GM19043 (cell line): ENCODE measurements at regions not wholly inside any gene's neighbourhood (a gene's known extent, or its start where the extent isn't known, plus 50 kb on each side); places are given as distances from the start of the nearest gene placed in this dataset.
"Not testable (repeated sequence)": the region's sequence is repeated elsewhere in the genome, so short reads cannot be mapped to it uniquely, and the experiment has no call there.

ENCODE experiments used
- ATAC-seq: cut with Tn5 transposase; IDR thresholded peaks from one replicate; pipeline ENCODE4 v1.9.1; 2021; ENCODE audit warnings: low read depth; ENCODE audit not compliant: unreplicated experiment

DNA sequence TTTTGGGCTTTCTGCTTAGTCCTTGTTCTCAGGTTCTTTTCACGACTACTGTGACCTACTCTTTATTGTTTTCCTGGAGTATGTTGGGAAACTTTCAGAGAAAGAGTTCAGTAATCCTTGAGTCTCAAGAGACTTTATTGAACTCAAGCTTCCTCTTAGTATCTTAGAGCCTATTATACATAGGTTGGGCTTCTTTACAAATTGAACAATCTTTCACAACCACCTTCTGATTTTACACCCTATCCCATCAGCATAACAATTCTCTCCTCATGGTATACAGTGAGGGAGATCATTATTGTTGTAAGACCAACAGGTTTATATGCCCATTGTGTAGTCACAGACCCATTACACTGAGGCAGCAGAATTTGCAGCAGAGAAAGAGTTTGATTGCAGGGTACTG lies 193.2 kb upstream of the IGF1 start:
- ATAC-seq = no peak

- not testable (repeated sequence) for ATAC-seq
Observed at GRCh38 chr12:102672212-102672611, 191.8 kb upstream of the IGF1 start.

DNA sequence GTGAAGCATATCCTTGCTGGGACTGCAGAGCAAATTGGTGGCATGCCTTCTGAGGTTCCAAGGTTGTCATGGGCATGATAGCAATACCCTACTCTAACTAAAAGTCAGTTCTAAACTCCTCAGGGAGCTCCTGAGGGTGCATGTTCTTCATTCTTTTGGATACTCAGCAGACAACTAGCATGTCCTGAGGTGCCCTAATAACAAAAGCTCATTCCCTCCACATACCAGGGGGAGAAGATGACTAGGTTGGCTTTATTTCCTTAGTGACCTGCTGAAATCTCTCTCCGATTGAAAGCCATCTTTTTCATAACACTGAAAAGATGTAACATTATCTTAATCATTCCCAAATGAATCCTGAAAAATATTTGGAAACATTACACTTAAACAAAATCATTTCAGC lies 188.7 kb upstream of the IGF1 start:
- no peak for ATAC-seq

DNA sequence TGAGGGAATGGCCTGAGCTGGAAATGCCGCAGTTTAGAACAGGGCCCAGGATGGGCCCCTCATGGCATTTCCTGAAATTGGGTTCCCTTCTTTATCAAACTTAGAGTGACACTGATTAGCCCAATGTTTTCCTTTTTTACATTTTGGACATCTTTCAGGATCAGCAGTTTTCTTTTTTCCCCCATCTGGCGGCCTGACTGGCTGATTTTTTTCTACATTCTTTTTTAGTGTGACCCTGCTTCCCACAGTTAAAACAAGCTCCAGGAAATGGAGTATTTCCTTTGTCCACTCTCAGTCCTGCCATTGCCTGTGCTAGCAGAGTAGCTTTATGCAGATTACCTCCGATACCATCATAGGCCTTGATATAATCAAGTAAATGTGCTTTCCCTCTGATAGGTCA lies 185.8 kb upstream of the IGF1 start:
- ATAC-seq = not testable (repeated sequence)

GRCh38 chr12:102659200-102659911 lies 179.0 kb upstream of the IGF1 start:
- ATAC-seq = no peak

DNA sequence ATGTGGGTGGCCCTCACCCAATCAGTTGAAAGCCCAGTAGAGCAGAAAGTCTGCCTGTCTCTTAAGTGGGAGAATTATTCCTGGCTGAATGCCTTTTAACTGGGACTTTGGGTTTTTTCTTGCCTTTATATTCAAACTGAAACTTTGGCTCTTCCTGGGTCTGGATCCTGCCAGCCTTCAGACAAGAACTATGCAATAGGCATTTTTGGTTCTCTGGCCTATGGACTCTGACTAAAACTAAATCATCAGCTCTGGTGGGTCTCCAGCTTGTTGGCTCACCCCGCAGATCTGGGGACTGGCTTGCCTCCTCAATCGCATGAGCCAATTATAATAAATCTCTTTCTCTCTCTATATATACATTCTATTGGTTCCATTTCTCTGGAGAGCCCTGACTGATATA lies 173.0 kb upstream of the IGF1 start:
- no peak for ATAC-seq

GRCh38 chr12:102652645-102653313 lies 172.4 kb upstream of the IGF1 start:
- ATAC-seq = no peak

DNA sequence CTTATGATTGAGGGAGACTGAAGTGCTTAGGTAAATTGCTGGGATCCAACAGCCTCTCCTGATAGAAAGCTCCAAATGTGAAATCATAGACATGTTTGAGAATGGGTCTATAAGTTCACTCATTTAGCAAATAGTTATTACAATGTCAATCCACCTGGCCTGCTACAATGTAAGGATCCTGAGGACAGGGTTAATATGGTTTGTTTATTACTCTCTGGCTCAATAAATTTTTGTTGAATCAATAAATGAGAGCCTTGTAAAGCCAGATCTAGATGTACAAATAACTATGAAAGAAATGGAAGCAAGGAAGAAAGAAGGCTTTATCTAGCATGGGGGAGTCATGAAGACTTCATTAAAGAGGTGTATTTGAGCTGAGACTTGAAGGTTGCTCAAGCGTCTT lies 165.6 kb upstream of the IGF1 start:
- no peak for ATAC-seq

GRCh38 chr12:102643879-102644575 lies 163.7 kb upstream of the IGF1 start:
- no peak for ATAC-seq

GRCh38 chr12:102642199-102642598 lies 161.8 kb upstream of the IGF1 start:
- ATAC-seq = no peak

- not testable (repeated sequence) for ATAC-seq
Observed at GRCh38 chr12:102640658-102641057, 160.3 kb upstream of the IGF1 start.

- no peak for ATAC-seq
Observed at GRCh38 chr12:102638777-102639176, 158.4 kb upstream of the IGF1 start.

DNA sequence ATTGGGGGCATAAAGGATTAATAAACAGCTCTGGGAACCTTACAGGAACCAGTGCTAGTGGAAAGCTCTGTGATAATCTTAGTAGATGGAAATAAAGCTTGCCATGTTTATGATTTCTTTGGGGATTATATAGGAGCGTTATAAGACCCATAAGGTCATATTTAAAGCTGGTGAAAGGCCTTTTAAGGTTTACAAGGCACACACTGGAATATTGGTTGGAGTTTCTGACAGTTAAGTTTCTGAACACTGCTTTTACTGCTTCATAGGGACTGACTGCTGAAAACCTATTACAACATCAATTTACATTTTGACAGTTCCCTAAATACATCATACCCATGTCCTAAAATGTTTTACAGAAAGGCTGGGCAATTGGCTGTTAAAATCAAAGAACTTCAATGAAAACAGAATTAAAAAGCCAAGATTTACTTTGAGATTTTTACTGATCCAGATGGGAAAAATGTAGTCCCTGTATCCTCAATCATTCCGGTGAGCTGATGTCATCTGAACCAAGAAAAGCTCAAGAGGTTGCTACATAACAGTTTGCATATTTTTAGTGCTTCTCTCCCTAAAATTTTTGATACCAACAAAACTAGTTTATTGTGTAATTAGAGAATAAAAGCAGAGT lies 153.7 kb upstream of the IGF1 start:
- no peak for ATAC-seq

- no peak for ATAC-seq
Observed at GRCh38 chr12:102631274-102631673, 150.9 kb upstream of the IGF1 start.

- no peak for ATAC-seq
Observed at GRCh38 chr12:102629262-102629888, 149.0 kb upstream of the IGF1 start.

DNA sequence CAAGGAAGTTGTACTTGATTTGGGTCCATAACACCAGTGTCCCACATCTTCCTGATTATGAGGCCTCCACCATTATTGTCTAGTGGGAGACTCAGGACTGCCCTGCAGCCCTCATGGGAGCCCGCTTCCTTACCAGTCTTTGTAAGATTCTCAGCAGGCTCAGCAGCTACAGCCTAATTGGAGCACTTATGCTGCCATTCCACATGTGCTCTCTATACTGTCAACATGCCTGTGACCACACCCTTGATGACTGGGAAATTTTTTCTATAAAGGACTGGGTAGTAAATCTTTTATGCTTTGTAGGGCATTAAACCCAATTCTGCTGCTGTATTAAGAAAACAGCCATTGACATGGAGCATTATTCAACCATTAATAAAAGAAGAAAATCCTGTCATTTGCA lies 145.5 kb upstream of the IGF1 start:
- no peak for ATAC-seq

GRCh38 chr12:102622618-102623017 lies 142.3 kb upstream of the IGF1 start:
- no peak for ATAC-seq

DNA sequence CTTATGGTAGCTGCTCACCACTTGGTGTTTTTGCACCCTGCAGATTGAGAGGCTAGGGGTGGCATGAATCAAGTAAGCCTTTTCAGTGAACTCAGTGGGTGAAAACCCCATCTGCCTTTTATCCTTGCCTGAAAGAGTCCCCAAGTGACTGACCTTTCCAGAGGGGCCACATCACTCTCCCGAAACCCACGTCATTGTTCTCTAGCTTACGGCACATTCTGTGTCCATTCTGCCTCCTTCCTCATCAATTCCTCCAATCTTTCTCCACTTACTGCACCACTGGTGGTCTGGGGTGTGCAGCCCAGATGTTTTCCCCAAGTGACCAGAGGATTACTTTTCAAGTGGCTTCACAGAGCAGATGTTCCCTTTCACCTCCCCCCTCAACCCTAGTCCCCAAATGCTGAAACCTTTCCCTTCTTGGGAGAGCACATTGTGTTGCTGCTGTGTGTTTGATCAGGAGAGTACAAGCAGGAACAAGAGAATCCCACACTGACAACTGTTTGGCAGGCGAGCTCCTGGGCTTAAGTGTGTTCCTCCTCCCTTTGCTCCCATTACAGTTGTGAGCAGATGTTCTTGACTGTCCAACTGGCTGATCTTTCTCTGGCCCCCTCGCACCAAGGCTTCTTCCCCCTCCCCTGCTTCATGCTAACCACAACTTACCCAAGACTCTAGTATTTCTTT lies 138.0 kb upstream of the IGF1 start:
- ATAC-seq = no peak

GRCh38 chr12:102616692-102617091 lies 136.3 kb upstream of the IGF1 start:
- no peak for ATAC-seq

DNA sequence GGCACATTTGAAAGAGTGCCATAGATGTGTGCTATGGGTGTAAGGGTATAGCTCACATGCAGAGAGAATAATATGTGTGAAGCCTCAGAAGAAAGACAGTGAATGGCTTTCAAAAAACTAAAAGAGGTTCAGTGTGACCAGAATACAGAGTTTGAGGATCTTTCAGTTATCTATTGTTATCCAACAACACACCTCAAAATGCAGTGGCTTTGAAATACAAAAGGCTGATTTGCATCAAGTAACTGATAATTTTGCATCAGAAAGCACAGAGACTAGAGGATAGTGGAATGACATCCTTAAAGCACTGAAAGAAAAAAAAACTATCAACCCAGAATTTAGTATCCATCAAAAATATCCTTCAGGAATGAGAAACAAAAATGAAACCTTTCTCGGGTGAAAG lies 131.6 kb upstream of the IGF1 start:
- no peak for ATAC-seq
